ENCODE measurements at regions not wholly inside any gene's neighbourhood (a gene's known extent, or its start where the extent isn't known, plus 50 kb on each side); places are given as distances from the start of the nearest gene placed in this dataset.

DNA sequence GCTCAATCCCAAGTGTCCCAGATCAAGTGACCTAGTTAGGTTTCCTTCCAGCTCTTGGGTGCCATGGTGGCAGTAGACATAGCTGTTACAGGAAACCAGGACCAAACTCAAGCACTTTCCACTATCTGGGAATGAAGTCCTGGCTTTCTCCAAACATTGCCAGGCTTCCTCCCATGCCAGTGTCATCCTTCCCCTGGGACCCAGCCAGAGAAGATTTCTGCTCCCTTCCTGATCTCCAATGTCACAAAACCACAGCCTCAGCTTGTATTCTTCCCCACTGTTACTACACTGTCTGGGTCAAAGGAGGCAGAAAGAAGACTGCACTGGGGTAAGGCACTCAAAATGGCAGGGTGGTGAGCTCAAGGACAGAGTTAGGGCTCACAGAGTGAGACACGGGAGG, 347.1 kb downstream of the TNS1 start:
- no peak for DNase-seq (ENCODE audit: low spot score)

GRCh38 chr2:217654168-217654567, 348.6 kb downstream of the TNS1 start:
- DNase-seq (ENCODE audit: low spot score): no peak

- DNase-seq (ENCODE audit: low spot score): peak; percentile 21
Observed at GRCh38 chr2:217652761-217653639, 349.8 kb downstream of the TNS1 start.

GRCh38 chr2:217650716-217651360, 352.0 kb downstream of the TNS1 start:
- peak; percentile 52 for DNase-seq (ENCODE audit: low spot score)

GRCh38 chr2:217650229-217650628, 352.6 kb downstream of the TNS1 start:
- DNase-seq (ENCODE audit: low spot score): no peak

DNA sequence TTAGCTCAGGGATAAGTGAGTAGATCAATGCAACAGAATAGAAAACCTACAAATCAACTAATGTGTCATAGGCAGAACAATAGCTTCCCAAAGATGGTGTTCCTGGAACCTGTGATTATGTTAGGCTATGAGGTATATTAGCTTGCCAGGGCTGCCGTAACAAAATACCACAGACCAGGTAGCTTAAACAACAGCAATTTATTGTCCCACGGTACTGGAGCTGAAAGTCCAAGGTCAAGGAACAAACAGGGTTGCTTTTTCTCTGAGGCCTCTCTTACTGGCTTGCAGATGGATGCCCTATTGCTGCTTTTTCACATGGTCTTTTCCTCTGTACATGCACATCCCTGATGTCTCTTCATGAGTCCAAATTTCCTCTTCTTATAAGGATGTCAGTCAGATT, 354.9 kb downstream of the TNS1 start:
- no peak for DNase-seq (ENCODE audit: low spot score)

GRCh38 chr2:217647226-217647625, 355.6 kb downstream of the TNS1 start:
- DNase-seq (ENCODE audit: low spot score): no peak

- DNase-seq (ENCODE audit: low spot score): no peak
Observed at GRCh38 chr2:217645896-217646295, 356.9 kb downstream of the TNS1 start.

DNA sequence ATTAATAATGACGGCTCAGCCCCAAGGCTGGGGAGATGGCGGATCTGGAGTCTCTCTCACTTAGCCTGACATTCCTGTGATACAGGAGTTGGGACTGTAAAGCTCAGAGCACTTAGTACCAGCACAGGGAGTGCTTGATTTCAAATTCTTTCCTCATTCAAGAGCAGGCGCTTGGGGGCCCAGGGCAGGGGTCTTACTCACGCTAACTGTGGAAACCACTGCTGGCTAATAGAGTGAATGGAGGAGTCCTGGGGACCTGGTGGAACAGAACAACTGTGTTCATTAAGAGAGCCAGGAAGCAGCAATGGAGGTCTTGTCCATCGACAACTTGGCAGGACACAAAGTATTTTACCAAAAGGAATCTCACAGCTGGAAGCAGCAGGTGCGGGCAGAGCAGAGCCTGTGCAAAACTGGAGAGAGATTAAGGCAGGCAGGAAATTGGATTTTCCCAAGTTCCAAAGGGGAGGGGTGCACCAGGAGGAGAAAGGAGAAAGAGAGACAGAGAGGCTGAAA, 358.9 kb downstream of the TNS1 start:
- DNase-seq (ENCODE audit: low spot score): no peak

DNA sequence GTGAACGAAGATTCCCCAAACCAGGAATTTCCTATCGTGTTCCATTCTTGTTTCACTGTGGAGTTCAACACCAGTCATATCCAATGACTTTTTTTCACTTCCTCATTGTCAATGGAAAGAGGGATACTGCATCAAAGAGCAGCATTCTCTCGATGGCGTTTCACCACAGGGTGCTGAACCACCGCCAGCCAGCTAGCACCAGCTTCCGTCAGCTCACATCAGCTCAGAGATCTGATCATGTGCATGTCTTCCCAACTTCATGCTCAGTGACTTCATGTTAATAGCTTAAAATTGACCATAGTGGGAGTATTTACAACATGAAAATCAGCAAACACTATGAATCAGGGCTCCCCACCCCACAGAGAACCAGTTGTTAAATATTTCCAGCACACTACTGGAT, 359.9 kb downstream of the TNS1 start:
- DNase-seq (ENCODE audit: low spot score): no peak

DNA sequence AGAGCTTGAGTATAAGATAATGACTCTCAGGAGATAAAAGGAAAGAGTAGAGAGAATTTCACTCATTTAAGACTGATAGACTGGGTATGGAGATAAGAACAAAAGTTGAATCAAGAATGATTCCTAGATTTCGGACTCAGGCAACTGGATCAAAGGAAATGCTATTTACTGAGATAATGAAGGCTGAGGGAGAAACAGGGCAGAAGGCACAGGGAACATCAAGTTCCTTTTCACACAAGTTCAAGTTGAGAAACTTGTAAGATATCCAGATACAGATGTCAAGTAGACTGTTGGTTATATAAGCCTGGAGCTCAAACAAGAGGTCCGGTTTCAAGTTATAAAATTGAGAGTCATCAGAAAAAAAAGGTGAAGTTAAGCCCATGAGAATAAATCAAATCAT, 360.8 kb downstream of the TNS1 start:
- no peak for DNase-seq (ENCODE audit: low spot score)

DNA sequence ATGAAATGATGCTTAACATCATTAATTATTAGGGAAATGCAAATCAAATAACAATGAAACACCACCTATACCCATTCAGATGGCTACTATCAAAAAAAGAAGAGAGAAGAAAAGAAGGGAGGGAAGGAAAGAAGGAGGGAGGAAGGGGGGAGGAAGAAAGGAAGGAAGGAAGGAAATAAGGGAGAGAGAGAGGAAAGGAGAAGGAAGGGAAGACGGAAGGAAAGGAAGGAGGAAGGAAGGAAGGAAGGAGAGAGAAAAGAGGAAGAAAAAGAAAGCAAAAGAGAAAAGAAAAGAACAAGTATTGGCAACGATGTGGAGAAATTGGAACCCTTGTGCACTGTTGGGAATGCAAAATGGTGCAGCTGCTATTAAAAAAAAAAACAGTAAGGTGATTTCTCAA, 363.3 kb downstream of the TNS1 start:
- no peak for DNase-seq (ENCODE audit: low spot score)

DNA sequence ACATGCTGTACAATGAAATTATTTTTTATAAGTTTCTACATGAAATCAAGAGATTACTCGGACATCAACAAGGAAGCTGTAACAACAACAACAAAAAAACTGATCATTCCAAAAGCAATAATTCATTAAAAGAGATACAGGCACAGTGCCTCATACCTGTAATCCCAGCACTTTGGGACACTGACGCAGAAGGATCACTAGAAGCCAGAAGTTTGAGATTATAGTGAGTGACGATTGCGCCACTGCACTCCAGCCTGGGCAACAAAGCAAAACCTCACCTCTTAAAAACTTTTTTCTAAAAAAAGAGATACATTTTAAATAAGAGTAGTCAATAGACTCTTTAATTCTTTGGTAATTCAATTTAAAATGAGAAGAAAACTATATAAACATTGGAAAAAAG, 364.3 kb downstream of the TNS1 start:
- no peak for DNase-seq (ENCODE audit: low spot score)

GRCh38 chr2:217638031-217638430, 364.8 kb downstream of the TNS1 start:
- no peak for DNase-seq (ENCODE audit: low spot score)

DNA sequence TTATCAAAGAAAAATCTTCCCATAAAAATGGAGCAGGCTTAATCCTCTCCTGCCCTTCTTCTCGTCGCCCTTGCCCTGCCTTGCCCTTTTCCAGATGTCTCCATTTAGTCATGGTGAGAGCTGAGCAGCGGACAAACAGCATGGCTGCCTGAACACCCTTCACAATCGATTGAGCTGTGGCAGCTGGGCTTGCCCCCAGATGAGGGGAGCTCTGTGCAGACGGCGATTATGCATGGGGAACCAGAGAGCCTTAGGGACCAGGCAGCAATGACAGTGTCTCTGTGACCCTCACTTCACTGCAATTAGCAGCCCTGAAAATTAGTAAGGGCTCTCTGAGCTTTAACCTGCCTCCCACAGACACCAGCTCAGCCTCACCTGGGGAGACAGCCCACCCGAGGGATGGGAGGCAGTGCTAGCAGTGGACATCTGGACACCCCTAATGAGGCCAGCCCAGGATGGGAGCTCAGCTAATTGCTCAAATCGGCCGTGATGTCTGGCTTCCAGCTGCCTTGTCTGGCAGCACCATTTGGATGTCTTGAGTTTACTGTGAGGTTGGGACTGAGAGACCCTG, 365.7 kb downstream of the TNS1 start:
- DNase-seq (ENCODE audit: low spot score): no peak

DNA sequence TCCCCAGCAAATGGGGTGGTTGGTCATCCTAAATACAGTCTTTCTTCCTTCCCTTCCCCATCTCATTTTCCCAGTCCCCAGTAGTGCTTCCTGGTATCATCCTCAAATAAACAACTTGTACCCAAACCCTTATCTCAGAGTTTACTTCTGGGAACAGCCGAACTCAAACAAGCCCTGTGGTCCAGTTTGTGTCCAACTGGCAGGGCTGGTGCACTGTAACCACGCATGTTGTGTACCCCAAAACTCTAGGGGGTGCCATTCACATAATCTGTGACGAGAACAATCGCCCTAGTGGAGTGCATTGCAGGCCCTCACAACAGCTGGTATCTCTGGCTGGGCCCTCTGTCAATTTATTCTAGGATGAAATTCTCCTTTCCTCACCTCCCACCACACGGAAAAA, 366.2 kb downstream of the TNS1 start:
- no peak for DNase-seq (ENCODE audit: low spot score)

DNA sequence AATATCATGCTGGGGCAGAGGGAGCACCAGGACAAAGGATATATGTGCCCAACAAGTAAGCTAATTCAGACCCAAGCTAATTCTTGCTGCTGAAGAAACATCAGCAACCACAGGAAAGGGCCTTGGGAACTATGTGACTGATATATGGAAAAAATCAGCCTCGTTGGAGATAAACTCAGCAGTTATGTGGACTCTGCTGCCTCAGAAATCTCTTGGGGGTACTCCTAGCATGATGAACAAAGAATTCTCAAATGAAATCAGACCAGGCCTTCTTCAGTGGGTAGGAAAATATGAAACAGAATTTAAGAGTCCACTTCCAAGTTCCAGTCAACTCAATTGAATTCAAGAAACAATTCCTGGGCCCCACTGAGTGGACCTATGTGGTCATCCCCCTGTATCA, 367.9 kb downstream of the TNS1 start:
- DNase-seq (ENCODE audit: low spot score): no peak

DNA sequence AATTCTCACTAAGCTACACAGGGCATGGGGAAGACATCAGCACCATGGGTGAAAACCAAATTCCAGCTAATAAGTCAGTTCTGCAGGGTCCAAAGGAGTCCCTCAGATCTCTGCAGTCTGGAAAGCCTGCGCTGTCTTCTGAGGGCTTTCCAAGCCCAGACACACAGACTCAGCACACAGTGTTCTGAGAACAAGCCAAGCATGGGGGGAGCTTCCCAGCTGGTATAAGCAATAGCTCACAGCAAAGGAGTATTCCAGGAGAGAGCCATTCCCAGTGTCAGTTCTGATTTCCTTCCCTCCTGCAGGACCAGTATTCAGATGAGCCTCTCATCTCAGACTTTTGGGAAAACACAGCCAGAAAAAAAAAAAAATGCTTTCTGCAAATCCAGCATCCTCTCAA, 370.8 kb downstream of the TNS1 start:
- no peak for DNase-seq (ENCODE audit: low spot score)

- no peak for DNase-seq (ENCODE audit: low spot score)
Observed at GRCh38 chr2:217631115-217631514, 371.7 kb downstream of the TNS1 start.

GRCh38 chr2:217629347-217629746, 373.4 kb downstream of the TNS1 start:
- DNase-seq (ENCODE audit: low spot score): no peak

DNA sequence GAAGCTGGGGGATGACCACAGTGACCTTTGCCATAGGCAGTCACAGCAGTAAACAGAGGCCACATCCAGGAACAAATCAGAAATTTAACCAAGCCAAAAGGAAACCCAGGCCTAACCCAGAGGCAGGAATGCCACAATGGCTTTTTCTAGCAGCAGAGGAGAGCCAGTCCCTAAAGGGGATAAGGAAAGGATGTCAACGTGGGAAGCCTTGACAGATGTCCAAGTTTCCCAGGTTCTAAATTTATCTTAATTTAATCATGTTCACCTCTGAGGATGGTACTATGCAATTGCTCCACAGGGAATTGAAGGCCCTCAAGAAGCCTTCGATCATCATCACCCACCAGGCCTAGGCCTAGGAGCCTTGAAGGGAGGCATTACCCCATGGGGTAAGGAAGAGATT, 374.7 kb downstream of the TNS1 start:
- no peak for DNase-seq (ENCODE audit: low spot score)

GRCh38 chr2:217626926-217627325, 375.9 kb downstream of the TNS1 start:
- no peak for DNase-seq (ENCODE audit: low spot score)

- DNase-seq (ENCODE audit: low spot score): no peak
Observed at GRCh38 chr2:217625557-217626169, 377.1 kb downstream of the TNS1 start.

Measured in putamen (tissue), 1 donor.